ENCODE measurements at regions not wholly inside any gene's neighbourhood (a gene's known extent, or its start where the extent isn't known, plus 50 kb on each side); places are given as distances from the start of the nearest gene placed in this dataset.

- no peak for TF ChIP-seq POLR2A (IDR thresholded peaks at IDR 0.05)
- no peak for TF ChIP-seq POLR2AphosphoS5 (IDR thresholded peaks at IDR 0.05)
Observed at GRCh38 chr12:130253866-130254265, 83.8 kb upstream of the PIWIL1 start.
